Chondrocyte (in vitro differentiated cells): ENCODE measurements at regions not wholly inside any gene's neighbourhood (a gene's known extent, or its start where the extent isn't known, plus 50 kb on each side); places are given as distances from the start of the nearest gene placed in this dataset.
A peak's percentile ranks its signal among the peaks of the same experiment; 100 is the strongest.

Experiments
- DNase-seq: peaks from one replicate; pipeline ENCODE4 v3.0.0; 2021; ENCODE audit warnings: mixed read lengths, low spot score
- H3K27ac Mint-ChIP-seq: one replicate; pipeline ENCODE4 v1.8.0; 2021; ENCODE audit warnings: mild to moderate bottlenecking, moderate library complexity, mixed read lengths; ENCODE audit not compliant: unreplicated experiment
- H3K27me3 Mint-ChIP-seq: 2 replicates; pipeline ENCODE4 v1.8.0; 2021; ENCODE audit warnings: low read depth, mixed read lengths
- H3K36me3 Mint-ChIP-seq: 2 replicates; pipeline ENCODE4 v1.8.0; 2021; ENCODE audit warnings: low read depth, mixed read lengths
- H3K4me1 Mint-ChIP-seq: 2 replicates; pipeline ENCODE4 v1.8.0; 2021; ENCODE audit warnings: low read depth, mild to moderate bottlenecking, mixed read lengths
- H3K4me3 Mint-ChIP-seq: one replicate; pipeline ENCODE4 v1.8.0; 2021; ENCODE audit warnings: mild to moderate bottlenecking, moderate library complexity, mixed read lengths; ENCODE audit not compliant: unreplicated experiment
- H3K9me3 Mint-ChIP-seq: 2 replicates; pipeline ENCODE4 v1.8.0; 2021; ENCODE audit warnings: low read depth, mixed read lengths
- TF ChIP-seq, protein P1 (sequence below): fragments of 200-600 bp; sonication (generic); IDR thresholded peaks from 2 replicates; pipeline ENCODE4 v1.5.0; 2021; ENCODE audit warnings: antibody characterized with exemption, mild to moderate bottlenecking, moderate library complexity

DNA sequence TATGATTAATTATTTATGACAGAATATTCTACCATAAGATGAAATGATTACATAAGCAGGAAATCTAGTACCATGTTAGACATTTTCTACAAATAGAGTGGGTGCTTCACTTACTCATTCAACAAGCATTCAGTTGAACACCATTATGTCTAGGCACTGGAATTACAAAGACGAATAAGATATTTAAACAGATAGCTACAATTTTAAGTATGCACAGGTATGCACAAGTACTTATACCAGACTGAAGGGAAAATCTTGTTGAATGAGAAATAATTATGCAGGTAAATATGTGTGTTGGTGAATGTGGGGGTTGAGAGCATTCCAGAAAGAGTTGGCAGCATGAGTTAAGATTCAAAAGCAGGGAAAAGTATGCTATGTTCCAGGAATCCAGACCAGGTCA, 107.3 kb upstream of the CNKSR2 start:
- Mint-ChIP-seq H3K36me3 (peaks cover 6% of the 10 kb centered on the region), H3K27ac (no peak overlapping the region), H3K4me1 (peaks cover 11% of the 10 kb centered on the region), H3K27me3 (no peaks in the 10 kb centered on the region), H3K4me3 (no peak overlapping the region), H3K9me3 (peaks cover 33% of the 10 kb centered on the region)
- TF ChIP-seq, protein P1, sequence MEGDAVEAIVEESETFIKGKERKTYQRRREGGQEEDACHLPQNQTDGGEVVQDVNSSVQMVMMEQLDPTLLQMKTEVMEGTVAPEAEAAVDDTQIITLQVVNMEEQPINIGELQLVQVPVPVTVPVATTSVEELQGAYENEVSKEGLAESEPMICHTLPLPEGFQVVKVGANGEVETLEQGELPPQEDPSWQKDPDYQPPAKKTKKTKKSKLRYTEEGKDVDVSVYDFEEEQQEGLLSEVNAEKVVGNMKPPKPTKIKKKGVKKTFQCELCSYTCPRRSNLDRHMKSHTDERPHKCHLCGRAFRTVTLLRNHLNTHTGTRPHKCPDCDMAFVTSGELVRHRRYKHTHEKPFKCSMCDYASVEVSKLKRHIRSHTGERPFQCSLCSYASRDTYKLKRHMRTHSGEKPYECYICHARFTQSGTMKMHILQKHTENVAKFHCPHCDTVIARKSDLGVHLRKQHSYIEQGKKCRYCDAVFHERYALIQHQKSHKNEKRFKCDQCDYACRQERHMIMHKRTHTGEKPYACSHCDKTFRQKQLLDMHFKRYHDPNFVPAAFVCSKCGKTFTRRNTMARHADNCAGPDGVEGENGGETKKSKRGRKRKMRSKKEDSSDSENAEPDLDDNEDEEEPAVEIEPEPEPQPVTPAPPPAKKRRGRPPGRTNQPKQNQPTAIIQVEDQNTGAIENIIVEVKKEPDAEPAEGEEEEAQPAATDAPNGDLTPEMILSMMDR: no peak
- no peak for DNase-seq

DNA sequence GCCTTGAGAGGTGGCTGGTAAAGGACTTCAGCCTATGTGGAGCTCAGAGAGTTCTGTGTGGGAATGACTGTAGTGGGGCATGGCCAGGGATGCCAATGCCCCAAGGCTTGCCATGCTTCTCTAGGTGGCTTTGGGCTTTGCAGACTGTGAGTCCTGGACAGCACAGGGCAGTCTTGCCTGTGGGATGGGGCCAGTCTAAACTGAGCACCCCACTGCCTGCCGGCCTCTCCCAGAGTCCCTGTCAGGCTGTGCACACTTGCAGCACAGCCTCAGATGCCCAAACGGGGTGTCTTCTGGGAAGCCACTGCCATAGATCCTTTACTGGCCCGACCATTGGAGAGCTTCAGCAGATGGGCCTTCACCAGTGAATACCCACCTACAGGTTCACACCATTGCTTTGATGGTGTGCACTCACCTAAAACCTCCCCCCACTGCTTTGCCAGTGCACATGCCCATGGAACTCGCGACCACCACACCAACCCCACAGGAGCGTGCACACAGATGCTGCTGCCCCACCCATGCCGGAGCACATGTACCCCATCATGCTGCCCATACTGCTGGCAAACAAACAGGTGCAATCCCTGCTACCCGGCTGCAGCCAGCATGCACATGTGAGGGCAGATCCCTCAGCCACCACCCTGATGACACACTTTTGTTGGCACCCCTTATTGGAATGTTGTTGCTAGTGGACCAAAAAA, 97.3 kb upstream of the CNKSR2 start:
- TF ChIP-seq, protein P1: no peak
- no peak overlapping the region for H3K27ac Mint-ChIP-seq
- H3K9me3 Mint-ChIP-seq: peaks cover 23% of the 10 kb centered on the region
- peaks cover 5% of the 10 kb centered on the region for H3K27me3 Mint-ChIP-seq
- H3K36me3 Mint-ChIP-seq: no peaks in the 10 kb centered on the region
- DNase-seq: peak; percentile 59
- no peak overlapping the region for H3K4me3 Mint-ChIP-seq
- no peaks in the 10 kb centered on the region for H3K4me1 Mint-ChIP-seq

DNA sequence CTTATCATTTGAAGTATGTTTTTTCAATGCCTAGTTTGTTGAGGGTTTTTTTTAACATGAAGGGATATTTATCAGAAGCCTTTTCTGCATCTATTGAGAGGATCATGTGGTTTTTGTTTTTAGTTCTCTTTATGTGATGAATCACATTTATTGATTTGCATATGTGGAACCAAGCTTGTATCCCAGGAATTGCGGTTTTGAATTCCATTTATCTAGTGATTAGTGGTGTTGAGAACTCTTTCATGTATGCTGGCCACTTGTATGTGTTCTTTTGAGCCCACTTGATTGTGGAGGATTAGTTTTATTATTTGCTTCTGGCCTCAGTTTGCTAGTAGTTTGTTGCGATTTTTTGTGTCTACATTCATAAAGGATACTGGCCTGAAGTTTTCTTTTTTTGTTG, 85.0 kb upstream of the CNKSR2 start:
- H3K4me1 Mint-ChIP-seq: no peaks in the 10 kb centered on the region
- no peaks in the 10 kb centered on the region for H3K36me3 Mint-ChIP-seq
- TF ChIP-seq, protein P1: no peak
- no peak for DNase-seq
- no peak overlapping the region for H3K4me3 Mint-ChIP-seq
- peaks cover 9% of the 10 kb centered on the region for H3K9me3 Mint-ChIP-seq
- H3K27ac Mint-ChIP-seq: no peak overlapping the region
- peaks cover 6% of the 10 kb centered on the region for H3K27me3 Mint-ChIP-seq

DNA sequence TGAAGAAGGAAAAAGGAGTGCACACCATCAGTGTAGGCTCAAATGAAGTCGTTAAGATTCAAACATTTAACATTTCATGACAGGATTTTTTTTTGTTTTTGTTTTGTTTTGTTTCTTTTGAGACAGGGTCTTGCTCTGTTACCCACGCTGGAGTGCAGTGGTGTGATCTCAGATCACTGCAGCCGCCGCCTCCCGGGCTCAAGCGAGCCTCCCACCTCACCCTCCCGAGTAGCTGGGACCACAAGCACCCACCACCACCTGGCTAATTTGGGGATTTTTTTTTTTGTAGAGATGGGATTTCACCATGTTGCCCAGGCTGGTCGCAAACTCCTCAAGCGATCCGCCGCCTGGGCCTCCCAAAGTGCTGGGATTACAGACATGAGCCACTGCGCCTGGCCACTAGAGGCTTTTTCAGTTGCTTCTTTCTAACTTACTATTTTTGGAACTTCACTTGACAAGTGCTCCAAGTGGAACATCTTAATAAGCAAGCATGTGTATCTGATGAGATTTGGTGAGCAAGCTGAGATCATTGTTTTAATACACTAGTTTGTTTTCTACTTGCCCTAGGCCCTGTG, 78.9 kb upstream of the CNKSR2 start:
- TF ChIP-seq, protein P1: no peak
- H3K9me3 Mint-ChIP-seq: peaks cover 7% of the 10 kb centered on the region

DNA sequence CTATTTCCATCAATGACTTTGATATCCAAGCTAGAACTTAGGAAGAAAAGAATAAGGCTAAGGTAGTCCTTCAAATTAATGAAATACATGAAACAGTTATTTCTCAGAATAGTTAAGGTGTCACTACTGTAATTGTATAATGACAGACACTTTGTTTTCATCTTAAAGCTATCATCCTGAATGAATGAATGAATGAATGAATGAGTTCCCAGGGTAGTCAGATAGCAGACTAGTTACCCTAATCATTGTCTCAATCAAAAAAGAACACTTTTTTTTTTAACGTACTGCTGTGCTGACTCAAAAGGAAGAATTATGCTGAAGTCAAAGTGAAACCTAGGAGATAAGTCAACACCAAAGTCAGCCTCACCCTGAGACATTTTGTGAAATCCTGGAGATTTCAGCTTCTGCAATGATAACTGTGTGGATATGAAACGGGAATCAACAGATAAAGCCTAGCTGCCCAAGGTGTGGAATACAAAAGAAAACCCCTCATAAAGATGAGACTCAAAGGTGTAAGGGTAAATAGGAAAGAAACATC, 68.3 kb upstream of the CNKSR2 start:
- Mint-ChIP-seq H3K36me3 (no peaks in the 10 kb centered on the region), H3K27me3 (peaks cover 13% of the 10 kb centered on the region), H3K27ac (no peak overlapping the region), H3K4me1 (no peaks in the 10 kb centered on the region), H3K9me3 (peaks cover 3% of the 10 kb centered on the region), H3K4me3 (no peak overlapping the region)
- DNase-seq: no peak
- TF ChIP-seq, protein P1: no peak

More for the DNA sequence above, 78.9 kb upstream of the CNKSR2 start:
- Mint-ChIP-seq H3K27ac (no peak overlapping the region), H3K4me1 (no peaks in the 10 kb centered on the region), H3K27me3 (peaks cover 4% of the 10 kb centered on the region), H3K4me3 (no peak overlapping the region), H3K36me3 (no peaks in the 10 kb centered on the region)
- no peak for DNase-seq
